NCI-H2227 (cell line): ENCODE measurements at regions not wholly inside any gene's neighbourhood (a gene's known extent, or its start where the extent isn't known, plus 50 kb on each side); places are given as distances from the start of the nearest gene placed in this dataset.

Source experiments
- DNase-seq: peaks from one replicate; lab custom pipeline; 2025; ENCODE audit not compliant: unreplicated experiment; lab: John Stamatoyannopoulos, UW

GRCh38 chr19:30648866-30649862 is 277.0 kb downstream of the ZNF536 start:
- DNase-seq = no peak

GRCh38 chr19:30647891-30648720 is 275.9 kb downstream of the ZNF536 start:
- DNase-seq = no peak

GRCh38 chr19:30646806-30647205 is 274.6 kb downstream of the ZNF536 start:
- DNase-seq = no peak

- no peak for DNase-seq
Observed at GRCh38 chr19:30645946-30646577, 273.9 kb downstream of the ZNF536 start.

- no peak for DNase-seq
Observed at GRCh38 chr19:30640252-30640965, 268.2 kb downstream of the ZNF536 start.

- DNase-seq = no peak
Observed at GRCh38 chr19:30638889-30639288, 266.7 kb downstream of the ZNF536 start.

- no peak for DNase-seq
Observed at GRCh38 chr19:30637926-30638325, 265.7 kb downstream of the ZNF536 start.

- no peak for DNase-seq
Observed at GRCh38 chr19:30634996-30635975, 263.1 kb downstream of the ZNF536 start.

GRCh38 chr19:30634131-30634830 is 262.1 kb downstream of the ZNF536 start:
- DNase-seq = no peak

GRCh38 chr19:30631033-30631370 is 258.8 kb downstream of the ZNF536 start:
- no peak for DNase-seq

- DNase-seq = no peak
Observed at GRCh38 chr19:30630289-30631032, 258.3 kb downstream of the ZNF536 start.

- no peak for DNase-seq
Observed at GRCh38 chr19:30629086-30629485, 256.9 kb downstream of the ZNF536 start.

- no peak for DNase-seq
Observed at GRCh38 chr19:30626626-30626966, 254.4 kb downstream of the ZNF536 start.

- no peak for DNase-seq
Observed at GRCh38 chr19:30625947-30626625, 253.9 kb downstream of the ZNF536 start.

GRCh38 chr19:30622276-30622675 is 250.1 kb downstream of the ZNF536 start:
- no peak for DNase-seq

- no peak for DNase-seq
Observed at GRCh38 chr19:30621326-30621920, 249.2 kb downstream of the ZNF536 start.

- DNase-seq = no peak
Observed at GRCh38 chr19:30620354-30620753, 248.2 kb downstream of the ZNF536 start.
